DMS 273 treated with DMSO at 0.1 percent for 48 hours (cell line): ENCODE measurements at regions not wholly inside any gene's neighbourhood (a gene's known extent, or its start where the extent isn't known, plus 50 kb on each side); places are given as distances from the start of the nearest gene placed in this dataset.
"Not testable (repeated sequence)": the region's sequence is repeated elsewhere in the genome, so short reads cannot be mapped to it uniquely, and the experiment has no call there.

Source experiments
- DNase-seq: peaks from one replicate; lab custom pipeline; 2025; lab: John Stamatoyannopoulos, UW

GRCh38 chr1:55876276-55877060 is 661.3 kb upstream of the USP24 start:
- no peak for DNase-seq

- no peak for DNase-seq
These were observed 654.9 kb upstream of the USP24 start for GRCh38 chr1:55870106-55870505.

DNA sequence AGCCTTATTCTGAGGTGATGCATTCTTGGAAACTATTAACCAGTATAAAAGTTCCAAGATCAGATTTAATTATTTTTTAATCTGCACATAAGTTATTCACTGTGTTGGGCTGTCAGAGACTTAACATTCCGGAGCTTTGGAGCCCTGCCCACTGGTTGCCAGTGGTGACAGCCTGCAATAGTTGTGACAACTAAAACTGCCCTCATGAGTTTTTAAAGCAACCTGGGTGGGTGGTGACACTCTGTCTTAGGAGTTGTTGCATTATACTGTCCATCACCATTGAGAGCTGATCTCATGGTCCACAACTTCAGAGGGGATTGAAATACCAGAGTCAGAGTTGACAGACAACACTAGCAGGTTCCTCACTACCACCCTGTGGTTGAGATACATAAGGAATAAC is 653.9 kb upstream of the USP24 start:
- no peak for DNase-seq

DNA sequence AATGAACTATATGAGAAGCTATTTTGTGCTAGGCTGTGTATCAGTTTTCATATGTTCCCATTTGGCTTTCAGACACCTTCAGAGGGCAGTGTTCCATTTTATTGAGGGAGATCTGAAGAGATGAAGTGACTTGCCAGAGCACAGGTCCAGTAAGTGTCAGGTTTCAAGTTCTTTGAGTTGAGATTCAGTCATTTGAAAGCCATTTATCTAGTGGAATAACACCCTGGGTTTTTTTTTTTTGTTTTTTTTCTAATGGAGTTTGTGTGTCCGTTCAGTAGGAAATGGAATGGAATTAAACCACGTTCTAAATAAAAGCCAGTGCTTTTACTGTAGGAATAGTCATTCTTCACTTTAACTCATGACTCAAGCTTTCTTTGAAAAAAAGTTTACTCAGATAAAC is 652.9 kb upstream of the USP24 start:
- no peak for DNase-seq

GRCh38 chr1:55867304-55867843 is 652.2 kb upstream of the USP24 start:
- DNase-seq, result no peak

GRCh38 chr1:55865778-55866177 is 650.6 kb upstream of the USP24 start:
- not testable (repeated sequence) for DNase-seq

GRCh38 chr1:55864251-55864650 is 649.1 kb upstream of the USP24 start:
- no peak for DNase-seq

DNA sequence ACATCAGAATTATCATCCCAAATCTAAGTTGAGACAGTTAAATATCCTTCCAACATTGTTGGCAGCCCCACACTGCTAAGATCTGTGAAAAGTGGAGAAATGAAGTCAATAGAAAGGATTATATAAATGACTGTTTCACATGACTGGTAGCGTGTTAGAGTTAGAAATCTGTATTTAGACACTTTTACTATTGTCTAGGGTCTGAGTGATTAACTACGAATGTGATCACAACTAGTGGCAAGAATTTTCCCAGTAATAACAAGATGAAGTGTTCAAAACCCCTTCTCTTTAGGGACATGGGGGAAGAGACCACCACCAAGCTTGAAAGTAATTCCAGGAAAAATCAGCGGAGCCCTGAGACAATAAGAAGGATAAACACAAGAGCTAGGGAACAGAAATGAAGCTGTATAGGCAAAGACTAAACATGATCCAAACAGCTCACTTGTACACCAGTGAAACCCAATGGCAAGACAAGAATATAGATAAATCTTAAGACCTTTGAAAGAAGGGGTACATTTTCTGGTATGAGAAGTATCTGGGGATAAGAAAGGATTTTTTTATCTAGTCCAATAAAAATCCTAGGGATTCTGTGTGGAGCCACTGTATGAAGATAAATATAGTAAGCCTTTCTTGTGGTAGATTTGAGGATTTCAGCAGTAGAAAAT is 646.6 kb upstream of the USP24 start:
- DNase-seq, result no peak

DNA sequence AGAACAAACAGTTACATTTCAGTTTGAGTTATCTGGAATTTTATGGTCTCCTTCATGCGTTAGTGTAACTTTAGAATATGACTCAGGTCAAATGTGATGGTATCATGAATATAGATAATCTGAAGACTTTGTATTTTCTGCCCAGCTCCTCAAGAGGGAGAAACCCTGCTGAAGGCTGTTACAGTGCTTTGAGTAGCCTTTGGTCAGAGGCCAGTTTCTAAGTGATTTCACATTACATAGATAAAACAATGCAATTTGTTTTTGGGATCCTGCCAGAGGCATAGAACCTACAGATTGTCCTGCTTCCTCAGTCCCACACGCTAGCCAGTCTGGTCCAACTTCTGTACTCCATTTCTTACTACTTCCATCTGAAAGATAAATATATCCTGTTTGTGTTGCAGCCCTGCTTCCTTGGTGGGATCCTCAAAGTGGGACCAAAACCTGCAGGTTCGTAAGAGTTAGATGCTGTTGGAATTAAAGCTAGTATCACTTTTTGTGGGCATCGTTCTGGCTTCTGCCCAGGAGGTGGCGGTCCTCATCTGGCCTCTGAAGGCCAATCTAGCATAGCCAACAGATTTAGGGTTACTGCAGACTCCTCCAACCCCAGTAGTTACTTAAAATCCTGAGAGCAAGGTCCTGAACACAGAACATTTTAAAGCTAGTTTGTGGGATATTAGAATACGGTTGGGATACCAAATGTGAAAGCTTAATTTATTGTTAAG is 645.8 kb upstream of the USP24 start:
- DNase-seq, result no peak

DNA sequence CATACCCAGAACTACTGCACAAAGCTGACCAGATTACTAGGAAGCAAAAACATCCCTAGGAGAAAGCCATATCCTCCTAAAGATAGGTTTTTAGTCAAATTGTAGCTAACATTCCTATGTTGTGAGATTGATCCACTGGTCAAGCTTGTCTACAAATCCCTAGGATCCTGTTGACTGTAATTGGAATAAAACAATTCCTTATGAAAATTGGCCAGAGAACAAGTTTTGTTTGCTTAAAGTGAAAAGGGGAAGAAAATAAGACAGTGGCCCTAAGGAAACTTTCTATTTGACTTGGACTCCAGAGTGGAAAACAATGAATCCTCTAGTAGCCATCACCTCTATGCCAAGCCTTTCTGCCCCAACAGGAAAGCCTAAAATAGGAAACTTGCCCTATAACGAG is 645.2 kb upstream of the USP24 start:
- DNase-seq, result no peak

GRCh38 chr1:55854911-55855310 is 639.7 kb upstream of the USP24 start:
- no peak for DNase-seq

DNA sequence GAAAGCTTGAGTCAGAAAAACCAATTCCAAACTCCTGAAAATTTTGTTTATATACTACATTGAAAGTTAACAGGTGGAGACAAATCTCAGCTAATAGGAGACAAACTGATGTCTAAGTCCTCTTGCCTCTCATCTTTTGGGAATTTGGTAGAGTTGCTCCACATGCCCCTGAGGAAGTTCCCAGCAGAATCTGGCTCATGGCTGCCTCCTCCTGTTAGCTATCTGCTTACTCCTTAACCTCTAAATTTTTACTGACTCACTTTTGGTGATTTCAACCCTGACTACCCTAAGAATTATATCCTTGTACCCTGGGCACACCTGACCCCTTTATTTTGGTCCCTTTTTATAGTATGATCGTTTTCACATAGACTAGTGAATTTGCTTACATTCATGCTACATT is 633.7 kb upstream of the USP24 start:
- no peak for DNase-seq

- DNase-seq, result no peak
These were observed 630.9 kb upstream of the USP24 start for GRCh38 chr1:55846051-55846450.

DNA sequence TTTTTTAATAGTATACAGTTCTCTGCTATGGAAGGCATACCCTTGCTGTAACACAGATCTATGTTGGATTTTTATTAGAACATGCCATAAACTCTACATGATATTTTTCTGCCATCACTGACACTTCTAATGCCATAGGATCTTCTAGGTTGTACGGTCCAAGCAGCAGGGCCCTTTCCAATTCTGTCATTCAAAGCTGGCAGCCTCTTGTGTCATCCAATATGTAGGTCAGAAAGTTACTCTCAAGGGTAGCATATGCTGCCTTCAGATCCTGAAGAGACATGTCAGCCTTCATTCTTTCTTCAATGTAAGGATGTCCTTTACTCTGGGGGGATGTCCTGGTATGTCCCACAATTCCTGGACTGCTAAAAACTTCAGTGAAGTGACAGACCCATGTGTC is 629.2 kb upstream of the USP24 start:
- no peak for DNase-seq

GRCh38 chr1:55839626-55840025 is 624.5 kb upstream of the USP24 start:
- no peak for DNase-seq

- no peak for DNase-seq
These were observed 624.1 kb upstream of the USP24 start for GRCh38 chr1:55839221-55839620.

DNA sequence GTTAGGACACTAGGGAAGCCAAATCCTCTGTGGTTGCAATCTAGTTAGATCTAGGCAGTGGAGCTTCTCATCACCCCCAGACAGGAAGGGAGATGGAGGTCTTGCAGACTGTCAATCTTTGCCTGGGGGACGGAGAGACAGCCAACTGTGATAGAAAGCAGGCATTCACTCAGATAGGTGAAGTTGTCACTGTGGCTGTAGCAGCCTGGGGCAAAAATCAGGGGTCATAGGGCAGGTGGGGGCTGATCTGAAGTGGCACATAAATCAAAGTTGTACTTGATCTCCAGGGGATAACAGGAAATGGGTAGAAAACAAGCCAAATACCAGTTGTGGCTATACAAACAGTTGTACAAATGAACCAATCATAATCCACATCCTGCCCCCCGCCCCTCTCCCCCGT is 620.9 kb upstream of the USP24 start:
- DNase-seq, result no peak

GRCh38 chr1:55833529-55834091 is 618.4 kb upstream of the USP24 start:
- DNase-seq, result no peak

DNA sequence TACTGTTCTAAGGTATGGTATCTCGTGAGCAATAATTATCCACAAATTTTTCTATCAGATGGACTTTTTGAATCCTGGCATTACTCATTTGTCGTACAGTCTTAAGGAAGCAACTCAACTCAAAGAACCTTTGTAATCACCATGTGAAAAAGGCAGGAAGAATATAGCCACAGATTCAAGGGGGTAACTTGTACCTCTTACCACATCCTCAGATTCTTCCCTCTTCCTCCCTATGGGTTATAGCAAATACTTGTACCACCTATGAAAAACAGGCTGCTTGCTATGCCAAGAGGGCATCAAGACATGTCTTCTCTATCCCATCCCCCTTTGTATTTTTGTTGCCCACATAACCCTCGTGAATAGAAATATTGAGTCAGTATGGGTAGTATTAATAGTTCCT is 616.6 kb upstream of the USP24 start:
- no peak for DNase-seq

GRCh38 chr1:55828044-55828443 is 612.9 kb upstream of the USP24 start:
- DNase-seq, result no peak

- DNase-seq, result no peak
These were observed 612.2 kb upstream of the USP24 start for GRCh38 chr1:55827350-55827749.

- no peak for DNase-seq
These were observed 611.4 kb upstream of the USP24 start for GRCh38 chr1:55826381-55827080.
